SU-DHL-6 (cell line): ENCODE measurements at regions not wholly inside any gene's neighbourhood (a gene's known extent, or its start where the extent isn't known, plus 50 kb on each side); places are given as distances from the start of the nearest gene placed in this dataset.
"Not testable (repeated sequence)": the region's sequence is repeated elsewhere in the genome, so short reads cannot be mapped to it uniquely, and the experiment has no call there.

ENCODE experiments used
- H2AFZ ChIP-seq: fragments of 200-600 bp; sonication (generic); 2 replicates; pipeline ENCODE4 v1.6.1; 2014; ENCODE audit warnings: low read depth, mild to moderate bottlenecking, moderate library complexity, mixed read lengths, antibody characterized with exemption, low read length; ENCODE audit not compliant: severe bottlenecking
- H3F3A ChIP-seq: fragments of 200-600 bp; shearing (Covaris generic); 2 replicates; pipeline ENCODE4 v1.6.0; 2016; ENCODE audit warnings: antibody characterized with exemption, mild to moderate bottlenecking; ENCODE audit not compliant: insufficient read depth
- H3K27ac ChIP-seq: fragments of 200-600 bp; sonication (generic); 2 replicates; pipeline ENCODE4 v1.5.1; 2016; ENCODE audit warnings: low read depth, mild to moderate bottlenecking, low read length, moderate library complexity, mixed read lengths
- H3K27me3 ChIP-seq: fragments of 200-600 bp; sonication (generic), shearing (Covaris generic); 2 replicates; pipeline ENCODE4 v1.6.0; 2014; ENCODE audit warnings: mild to moderate bottlenecking, low read length
- H3K36me3 ChIP-seq: fragments of 200-600 bp; sonication (generic); 2 replicates; pipeline ENCODE4 v1.6.1; 2014; ENCODE audit warnings: mild to moderate bottlenecking, low read length, mixed read lengths
- H3K4me2 ChIP-seq: fragments of 300-600, 200-600 bp; shearing (Covaris generic), sonication (generic); 2 replicates; pipeline ENCODE4 v1.6.0; 2014; ENCODE audit warnings: low read length, low read depth, mild to moderate bottlenecking; ENCODE audit not compliant: poor library complexity, severe bottlenecking
- H3K4me3 ChIP-seq: fragments of 200-600 bp; sonication (generic); 2 replicates; pipeline ENCODE4 v1.5.1; 2014; ENCODE audit warnings: antibody characterized with exemption, low read length, mild to moderate bottlenecking, mixed read lengths; ENCODE audit not compliant: insufficient read depth, poor library complexity, severe bottlenecking
- H3K79me2 ChIP-seq: fragments of 200-600 bp; sonication (generic); 2 replicates; pipeline ENCODE4 v1.6.1; 2014; ENCODE audit warnings: mild to moderate bottlenecking, low read length, moderate library complexity; ENCODE audit not compliant: insufficient read depth
- H3K9ac ChIP-seq: fragments of 200-600 bp; sonication (generic); 2 replicates; pipeline ENCODE4 v1.7.0; 2014; ENCODE audit warnings: mild to moderate bottlenecking, low read length
- H3K9me2 ChIP-seq: fragments of 200-600 bp; sonication (generic); replicated peaks from 2 replicates; pipeline ENCODE4 v1.6.1; 2014; ENCODE audit warnings: low read length; ENCODE audit not compliant: insufficient read depth
- H3K9me3 ChIP-seq: fragments of 200-600 bp; sonication (generic); 2 replicates; pipeline ENCODE4 v1.6.1; 2014; ENCODE audit warnings: low read length, mixed read lengths; ENCODE audit not compliant: insufficient read depth
- H4K20me1 ChIP-seq: fragments of 200-600 bp; sonication (generic); 2 replicates; pipeline ENCODE4 v1.6.1; 2014; ENCODE audit warnings: low read depth, mild to moderate bottlenecking, antibody characterized with exemption, low read length, moderate library complexity, mixed read lengths
- EZH2phosphoT487 ChIP-seq: fragments of 200-600 bp; sonication (generic), shearing (Covaris generic); conservative IDR thresholded peaks from 2 replicates; pipeline ENCODE4 v1.6.1; 2018; ENCODE audit warnings: mild to moderate bottlenecking, antibody characterized with exemption, low read length, moderate library complexity, mixed read lengths
- TF ChIP-seq, protein P1 (sequence below): fragments of 200-600 bp; sonication (generic); IDR thresholded peaks from one replicate; pipeline ENCODE4 v1.5.1; 2017; ENCODE audit warnings: antibody characterized with exemption, mild to moderate bottlenecking, low read length, moderate library complexity; ENCODE audit not compliant: insufficient read depth, poor library complexity, severe bottlenecking

DNA sequence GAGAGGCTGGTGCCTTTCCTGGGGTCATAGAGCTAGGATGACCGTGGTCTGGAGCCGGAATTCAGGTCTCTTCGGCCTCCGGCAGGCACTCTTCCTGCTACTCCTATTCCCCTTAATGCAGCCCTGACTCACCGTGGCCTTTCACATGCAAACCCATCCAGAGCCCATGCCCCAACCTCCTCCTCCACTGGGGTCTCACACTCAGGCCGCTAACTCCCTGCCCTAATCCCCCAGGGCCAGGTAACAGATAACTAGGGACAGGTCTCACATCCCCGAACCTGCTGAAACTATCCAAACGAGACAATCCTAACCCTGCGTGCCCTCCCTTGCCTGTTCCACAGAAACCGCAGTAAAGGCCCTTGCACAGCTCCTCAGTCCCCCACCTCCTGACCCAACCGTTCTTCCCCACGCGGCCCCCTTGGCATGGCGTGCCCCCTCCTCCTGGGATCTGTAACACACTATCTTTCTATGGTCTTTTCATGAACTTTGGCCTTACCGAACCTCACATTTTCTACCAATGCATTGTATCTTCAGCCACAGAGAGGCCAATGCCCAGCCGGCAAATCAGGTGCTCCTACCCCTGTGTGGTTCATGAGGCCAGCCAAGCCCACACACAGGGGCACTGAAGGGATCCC is 245.4 kb upstream of the EXOC2 start:
- Histone ChIP-seq H4K20me1 (no peaks in the 10 kb centered on the region), H3F3A (no peaks in the 10 kb centered on the region), H3K4me3 (no peak overlapping the region), H3K4me2 (no peak overlapping the region), H3K9ac (no peak overlapping the region), H3K79me2 (no peaks in the 10 kb centered on the region), H3K9me2 (no peaks in the 10 kb centered on the region), H3K36me3 (no peaks in the 10 kb centered on the region), H2AFZ (no peak overlapping the region), H3K9me3 (no peaks in the 10 kb centered on the region), H3K27ac (no peak overlapping the region), H3K27me3 (no peaks in the 10 kb centered on the region; the same call in 1 of the 2 replicates)
- TF ChIP-seq EZH2phosphoT487: no peak
- TF ChIP-seq, protein P1, sequence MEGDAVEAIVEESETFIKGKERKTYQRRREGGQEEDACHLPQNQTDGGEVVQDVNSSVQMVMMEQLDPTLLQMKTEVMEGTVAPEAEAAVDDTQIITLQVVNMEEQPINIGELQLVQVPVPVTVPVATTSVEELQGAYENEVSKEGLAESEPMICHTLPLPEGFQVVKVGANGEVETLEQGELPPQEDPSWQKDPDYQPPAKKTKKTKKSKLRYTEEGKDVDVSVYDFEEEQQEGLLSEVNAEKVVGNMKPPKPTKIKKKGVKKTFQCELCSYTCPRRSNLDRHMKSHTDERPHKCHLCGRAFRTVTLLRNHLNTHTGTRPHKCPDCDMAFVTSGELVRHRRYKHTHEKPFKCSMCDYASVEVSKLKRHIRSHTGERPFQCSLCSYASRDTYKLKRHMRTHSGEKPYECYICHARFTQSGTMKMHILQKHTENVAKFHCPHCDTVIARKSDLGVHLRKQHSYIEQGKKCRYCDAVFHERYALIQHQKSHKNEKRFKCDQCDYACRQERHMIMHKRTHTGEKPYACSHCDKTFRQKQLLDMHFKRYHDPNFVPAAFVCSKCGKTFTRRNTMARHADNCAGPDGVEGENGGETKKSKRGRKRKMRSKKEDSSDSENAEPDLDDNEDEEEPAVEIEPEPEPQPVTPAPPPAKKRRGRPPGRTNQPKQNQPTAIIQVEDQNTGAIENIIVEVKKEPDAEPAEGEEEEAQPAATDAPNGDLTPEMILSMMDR: no peak

DNA sequence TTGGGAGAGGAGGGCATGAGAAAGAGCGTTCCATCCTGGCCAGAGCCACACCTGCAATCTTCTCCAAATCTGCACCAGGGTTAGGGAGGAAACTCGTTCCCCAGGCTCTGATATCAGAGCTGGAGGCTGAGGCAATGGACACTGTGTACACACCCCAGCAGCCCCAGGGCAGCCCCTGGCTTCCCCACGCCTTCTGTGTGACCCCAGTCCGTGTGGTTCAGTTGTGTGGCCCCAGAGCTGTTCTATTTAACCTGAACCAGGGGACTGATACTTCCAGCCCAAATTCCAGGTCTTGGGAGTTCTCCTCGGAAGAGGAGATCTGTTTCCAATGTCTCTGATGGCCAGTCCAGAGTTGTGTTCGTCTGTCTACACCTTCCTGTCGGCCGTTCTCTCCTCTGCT is 242.6 kb upstream of the EXOC2 start:
- Histone ChIP-seq H4K20me1 (no peaks in the 10 kb centered on the region), H3K79me2 (no peaks in the 10 kb centered on the region), H3K27ac (no peak overlapping the region), H3K4me2 (no peak overlapping the region), H3F3A (no peaks in the 10 kb centered on the region), H3K9ac (no peak overlapping the region), H3K36me3 (no peaks in the 10 kb centered on the region), H3K27me3 (no peaks in the 10 kb centered on the region; the same call in 1 of the 2 replicates), H3K4me3 (no peak overlapping the region), H2AFZ (no peak overlapping the region), H3K9me2 (no peaks in the 10 kb centered on the region), H3K9me3 (no peaks in the 10 kb centered on the region)
- TF ChIP-seq, protein P1: no peak
- TF ChIP-seq EZH2phosphoT487: no peak

GRCh38 chr6:934686-935085 is 241.7 kb upstream of the EXOC2 start:
- H3K9ac ChIP-seq: no peak overlapping the region
- H2AFZ ChIP-seq: no peak overlapping the region
- no peaks in the 10 kb centered on the region for H3F3A ChIP-seq
- no peak overlapping the region for H3K4me2 ChIP-seq
- no peaks in the 10 kb centered on the region for H3K9me2 ChIP-seq
- no peak overlapping the region for H3K27ac ChIP-seq
- no peaks in the 10 kb centered on the region; the same call in 1 of the 2 replicates for H3K27me3 ChIP-seq
- H3K9me3 ChIP-seq: no peaks in the 10 kb centered on the region
- no peak overlapping the region for H3K4me3 ChIP-seq
- H3K79me2 ChIP-seq: no peaks in the 10 kb centered on the region
- no peaks in the 10 kb centered on the region for H4K20me1 ChIP-seq
- TF ChIP-seq, protein P1: no peak
- TF ChIP-seq EZH2phosphoT487: no peak
- no peaks in the 10 kb centered on the region for H3K36me3 ChIP-seq

GRCh38 chr6:931919-932318 is 239.0 kb upstream of the EXOC2 start:
- H4K20me1 ChIP-seq, H3K27ac ChIP-seq, H3K79me2 ChIP-seq, H3K4me3 ChIP-seq, H3K36me3 ChIP-seq, H2AFZ ChIP-seq, H3K4me2 ChIP-seq, H3K9ac ChIP-seq, H3K9me3 ChIP-seq, H3F3A ChIP-seq, H3K27me3 ChIP-seq, H3K9me2 ChIP-seq: not testable (repeated sequence)
